GM12878 (cell line): ENCODE measurements at regions not wholly inside any gene's neighbourhood (a gene's known extent, or its start where the extent isn't known, plus 50 kb on each side); places are given as distances from the start of the nearest gene placed in this dataset.

Experiments
- BCL11A ChIP-seq: IDR thresholded peaks from 2 replicates; pipeline ENCODE4 v1.6.1; 2011; ENCODE audit warnings: low read depth, low read length
- CHD2 ChIP-seq: IDR thresholded peaks from 2 replicates; pipeline ENCODE4 v1.6.1; 2011; ENCODE audit warnings: low read depth, low read length, improper control_type of control experiment, borderline replicate concordance
- KLF5 ChIP-seq: fragments of 450-650 bp; IDR thresholded peaks from 2 replicates; pipeline ENCODE4 v1.6.1; 2014; ENCODE audit warnings: mild to moderate bottlenecking; ENCODE audit not compliant: partially characterized antibody
- MTA2 ChIP-seq: fragments of 450-650 bp; IDR thresholded peaks from 2 replicates; pipeline ENCODE4 v1.6.1; 2016; ENCODE audit warnings: low read depth, mild to moderate bottlenecking, moderate library complexity
- NR2C1 ChIP-seq: fragments of 450-650 bp; IDR thresholded peaks from 2 replicates; pipeline ENCODE4 v1.6.1; 2017; ENCODE audit warnings: antibody characterized with exemption, mild to moderate bottlenecking, moderate library complexity
- NRF1 ChIP-seq: conservative IDR thresholded peaks from 2 replicates; pipeline ENCODE4 v1.6.1; 2011; ENCODE audit warnings: mild to moderate bottlenecking, low read depth, low read length, improper control_type of control experiment
- RELA ChIP-seq: fragments of 450-650 bp; IDR thresholded peaks from 2 replicates; pipeline ENCODE4 v1.8.0; 2014; ENCODE audit warnings: borderline replicate concordance; ENCODE audit not compliant: partially characterized antibody
- STAT1 ChIP-seq: fragments of 450-650 bp; conservative IDR thresholded peaks from 2 replicates; pipeline ENCODE4 v1.6.1; 2014; ENCODE audit warnings: antibody characterized with exemption, mild to moderate bottlenecking
- ZNF207 ChIP-seq: fragments of 450-650 bp; IDR thresholded peaks from 2 replicates; pipeline ENCODE4 v1.6.1; 2014; ENCODE audit warnings: antibody characterized with exemption, mild to moderate bottlenecking, borderline replicate concordance
- ZNF24 ChIP-seq: fragments of 450-650 bp; IDR thresholded peaks from 2 replicates; pipeline ENCODE4 v1.6.1; 2017; ENCODE audit warnings: antibody characterized with exemption, mild to moderate bottlenecking
- TF ChIP-seq, protein P1 (sequence below): fragments of 450-650 bp; IDR thresholded peaks from 2 replicates; pipeline ENCODE4 v1.6.1; 2017; ENCODE audit warnings: antibody characterized with exemption, mild to moderate bottlenecking, moderate library complexity
- TF ChIP-seq, protein P2 (sequence below): IDR thresholded peaks from 2 replicates; pipeline ENCODE4 v1.6.1; 2011; ENCODE audit warnings: low read depth, mild to moderate bottlenecking, low read length, moderate library complexity, borderline replicate concordance; ENCODE audit errors: extremely low read depth
- TF ChIP-seq, protein P3 (sequence below): fragments of 450-650 bp; formaldehyde crosslinking; IDR thresholded peaks from 2 replicates; pipeline ENCODE4 v1.4.0; 2020; ENCODE audit warnings: mild to moderate bottlenecking, moderate library complexity

DNA sequence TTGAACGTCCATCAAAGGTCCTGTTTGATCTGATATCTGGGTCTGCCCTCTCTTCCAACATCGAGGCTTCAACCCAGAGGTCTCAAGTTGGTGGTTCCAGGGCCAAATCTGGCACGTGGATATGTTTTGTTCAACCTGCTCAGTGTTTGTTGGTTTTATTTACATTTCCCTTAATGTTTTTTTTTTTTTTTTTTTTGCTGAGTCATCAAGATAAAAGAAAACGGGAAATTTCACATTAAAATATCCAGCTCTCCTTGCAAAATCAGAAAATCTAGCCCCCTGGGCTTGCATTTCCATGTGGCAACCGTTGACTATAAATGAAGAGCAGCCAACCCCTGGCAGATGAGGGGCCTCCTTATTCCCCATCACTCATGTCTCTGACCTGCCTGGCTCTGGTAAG, 765.6 kb upstream of the TBX3 start (continued):
- TF ChIP-seq, protein P1, sequence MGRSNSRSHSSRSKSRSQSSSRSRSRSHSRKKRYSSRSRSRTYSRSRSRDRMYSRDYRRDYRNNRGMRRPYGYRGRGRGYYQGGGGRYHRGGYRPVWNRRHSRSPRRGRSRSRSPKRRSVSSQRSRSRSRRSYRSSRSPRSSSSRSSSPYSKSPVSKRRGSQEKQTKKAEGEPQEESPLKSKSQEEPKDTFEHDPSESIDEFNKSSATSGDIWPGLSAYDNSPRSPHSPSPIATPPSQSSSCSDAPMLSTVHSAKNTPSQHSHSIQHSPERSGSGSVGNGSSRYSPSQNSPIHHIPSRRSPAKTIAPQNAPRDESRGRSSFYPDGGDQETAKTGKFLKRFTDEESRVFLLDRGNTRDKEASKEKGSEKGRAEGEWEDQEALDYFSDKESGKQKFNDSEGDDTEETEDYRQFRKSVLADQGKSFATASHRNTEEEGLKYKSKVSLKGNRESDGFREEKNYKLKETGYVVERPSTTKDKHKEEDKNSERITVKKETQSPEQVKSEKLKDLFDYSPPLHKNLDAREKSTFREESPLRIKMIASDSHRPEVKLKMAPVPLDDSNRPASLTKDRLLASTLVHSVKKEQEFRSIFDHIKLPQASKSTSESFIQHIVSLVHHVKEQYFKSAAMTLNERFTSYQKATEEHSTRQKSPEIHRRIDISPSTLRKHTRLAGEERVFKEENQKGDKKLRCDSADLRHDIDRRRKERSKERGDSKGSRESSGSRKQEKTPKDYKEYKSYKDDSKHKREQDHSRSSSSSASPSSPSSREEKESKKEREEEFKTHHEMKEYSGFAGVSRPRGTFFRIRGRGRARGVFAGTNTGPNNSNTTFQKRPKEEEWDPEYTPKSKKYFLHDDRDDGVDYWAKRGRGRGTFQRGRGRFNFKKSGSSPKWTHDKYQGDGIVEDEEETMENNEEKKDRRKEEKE = no peak
- no peak for TF ChIP-seq ZNF24
- no peak for TF ChIP-seq NRF1
- no peak for TF ChIP-seq BCL11A
- no peak for TF ChIP-seq NR2C1
- no peak for TF ChIP-seq STAT1
- TF ChIP-seq, protein P2, sequence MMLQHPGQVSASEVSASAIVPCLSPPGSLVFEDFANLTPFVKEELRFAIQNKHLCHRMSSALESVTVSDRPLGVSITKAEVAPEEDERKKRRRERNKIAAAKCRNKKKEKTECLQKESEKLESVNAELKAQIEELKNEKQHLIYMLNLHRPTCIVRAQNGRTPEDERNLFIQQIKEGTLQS = no peak
- TF ChIP-seq ZNF207 = no peak
- TF ChIP-seq KLF5 = no peak
- no peak for TF ChIP-seq RELA
- TF ChIP-seq MTA2 = no peak
- TF ChIP-seq, protein P3, sequence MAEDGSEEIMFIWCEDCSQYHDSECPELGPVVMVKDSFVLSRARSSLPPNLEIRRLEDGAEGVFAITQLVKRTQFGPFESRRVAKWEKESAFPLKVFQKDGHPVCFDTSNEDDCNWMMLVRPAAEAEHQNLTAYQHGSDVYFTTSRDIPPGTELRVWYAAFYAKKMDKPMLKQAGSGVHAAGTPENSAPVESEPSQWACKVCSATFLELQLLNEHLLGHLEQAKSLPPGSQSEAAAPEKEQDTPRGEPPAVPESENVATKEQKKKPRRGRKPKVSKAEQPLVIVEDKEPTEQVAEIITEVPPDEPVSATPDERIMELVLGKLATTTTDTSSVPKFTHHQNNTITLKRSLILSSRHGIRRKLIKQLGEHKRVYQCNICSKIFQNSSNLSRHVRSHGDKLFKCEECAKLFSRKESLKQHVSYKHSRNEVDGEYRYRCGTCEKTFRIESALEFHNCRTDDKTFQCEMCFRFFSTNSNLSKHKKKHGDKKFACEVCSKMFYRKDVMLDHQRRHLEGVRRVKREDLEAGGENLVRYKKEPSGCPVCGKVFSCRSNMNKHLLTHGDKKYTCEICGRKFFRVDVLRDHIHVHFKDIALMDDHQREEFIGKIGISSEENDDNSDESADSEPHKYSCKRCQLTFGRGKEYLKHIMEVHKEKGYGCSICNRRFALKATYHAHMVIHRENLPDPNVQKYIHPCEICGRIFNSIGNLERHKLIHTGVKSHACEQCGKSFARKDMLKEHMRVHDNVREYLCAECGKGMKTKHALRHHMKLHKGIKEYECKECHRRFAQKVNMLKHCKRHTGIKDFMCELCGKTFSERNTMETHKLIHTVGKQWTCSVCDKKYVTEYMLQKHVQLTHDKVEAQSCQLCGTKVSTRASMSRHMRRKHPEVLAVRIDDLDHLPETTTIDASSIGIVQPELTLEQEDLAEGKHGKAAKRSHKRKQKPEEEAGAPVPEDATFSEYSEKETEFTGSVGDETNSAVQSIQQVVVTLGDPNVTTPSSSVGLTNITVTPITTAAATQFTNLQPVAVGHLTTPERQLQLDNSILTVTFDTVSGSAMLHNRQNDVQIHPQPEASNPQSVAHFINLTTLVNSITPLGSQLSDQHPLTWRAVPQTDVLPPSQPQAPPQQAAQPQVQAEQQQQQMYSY = no peak
- no peak for TF ChIP-seq CHD2
